Upper lobe of left lung (tissue), 6 donors: ENCODE measurements at regions not wholly inside any gene's neighbourhood (a gene's known extent, or its start where the extent isn't known, plus 50 kb on each side); places are given as distances from the start of the nearest gene placed in this dataset.

Experiments used
- ATAC-seq, 2 donors: fragments of 200-7000 bp; cut with Tn5 transposase; one replicate each; pipeline ENCODE4 v1.9.1; 2022; ENCODE audit warnings: mild to moderate bottlenecking in 2 of 2, moderate library complexity in 2 of 2; ENCODE audit not compliant: low FRiP score in 2 of 2
- DNase-seq, 2 donors: peaks; one replicate each; pipeline ENCODE4 v3.0.0-alpha.2; 2019 to 2020
- H3K27ac ChIP-seq, 4 donors: fragments of 200-600 bp; sonication (generic); one replicate each; pipeline ENCODE4 v1.5.1; 2016 to 2019
- H3K27me3 ChIP-seq, 4 donors: fragments of 200-600 bp; sonication (generic); one replicate each; pipeline ENCODE4 v1.5.1; 2017 to 2019
- H3K36me3 ChIP-seq, 4 donors: fragments of 200-600 bp; sonication (generic); one replicate each; pipeline ENCODE4 v1.5.1; 2016 to 2019
- H3K4me1 ChIP-seq, 4 donors: fragments of 200-600 bp; sonication (generic); one replicate each; pipeline ENCODE4 v1.5.1; 2018 to 2019
- H3K4me3 ChIP-seq, 4 donors: fragments of 200-600 bp; sonication (generic); one replicate each; pipeline ENCODE4 v1.5.1; 2017 to 2019; ENCODE audit warnings: mild to moderate bottlenecking in 2 of 4, moderate library complexity in 1 of 4
- H3K9me3 ChIP-seq, 4 donors: fragments of 200-600 bp; sonication (generic); one replicate each; pipeline ENCODE4 v1.5.1; 2018 to 2019
- CTCF ChIP-seq, 6 experiments: fragments of 450-650 bp in 4 of 6; fragments of 200-600 bp in 2 of 6; sonication (generic) in 2 of 6; IDR thresholded peaks; one replicate each; pipeline ENCODE4 v1.5.1; 2016 to 2019; ENCODE audit warnings: antibody characterized with exemption in 6 of 6
- EP300 ChIP-seq, 4 donors: sonication (generic); formaldehyde crosslinking; IDR thresholded peaks; one replicate each; pipeline ENCODE4 v1.5.1; 2017; ENCODE audit warnings: antibody characterized with exemption in 4 of 4, control low read depth in 2 of 4
- POLR2A ChIP-seq, 4 donors: fragments of 450-650 bp; IDR thresholded peaks; one replicate each; pipeline ENCODE4 v1.5.1; 2016 to 2017; ENCODE audit warnings: antibody characterized with exemption in 4 of 4, mild to moderate bottlenecking in 2 of 4
- POLR2AphosphoS5 ChIP-seq, 2 donors: sonication (generic); formaldehyde crosslinking; IDR thresholded peaks; one replicate each; pipeline ENCODE4 v1.5.1; 2017; ENCODE audit warnings: antibody characterized with exemption in 2 of 2
- WGBS, 2 donors: methylation state at CpG; one replicate each; pipeline ENCODE4 v1.1.5; 2017 to 2018; 5-methylcytosine and 5-hydroxymethylcytosine counted together
- donor health status: DM: no; HTN: no; CAD: no; lungs with moderate emphysema.
- donor health status: DM: no; HTN: yes; CAD: no; lungs with severe emphysema.

GRCh38 chr7:25615003-25615402, 386.7 kb upstream of the NPVF start:
- H3K27me3 ChIP-seq: no peaks in the 10 kb centered on the region
- 45% methylated on average over 4 of the region's 4 CpGs for WGBS, 2 donors
- no peak for DNase-seq
- H3K9me3 ChIP-seq: peaks cover 0 to 8% (median 7%) of the 10 kb centered on the region in 4 donors
- peak overlapping the region in 1 of 4 donors; percentile 7 for H3K27ac ChIP-seq
- H3K4me3 ChIP-seq: no peak overlapping the region
- H3K36me3 ChIP-seq: no peaks in the 10 kb centered on the region
- H3K4me1 ChIP-seq: peaks cover 0 to 5% (median under 1%) of the 10 kb centered on the region in 4 donors
- ATAC-seq: peak in 1 of 2 donors; percentile 26
- TF ChIP-seq POLR2AphosphoS5 (IDR thresholded peaks at IDR 0.05) (no peak), CTCF (IDR thresholded peaks at IDR 0.05) (no peak), POLR2A (IDR thresholded peaks at IDR 0.05) (no peak), EP300 (IDR thresholded peaks at IDR 0.05) (no peak)

- Histone ChIP-seq H3K4me3 (no peak overlapping the region), H3K36me3 (no peaks in the 10 kb centered on the region), H3K9me3 (peaks cover 0 to 8% (median 7%) of the 10 kb centered on the region in 4 donors), H3K27ac (peak overlapping the region in 1 of 4 donors; percentile 7), H3K27me3 (no peaks in the 10 kb centered on the region), H3K4me1 (peaks cover 0 to 11% (median 4%) of the 10 kb centered on the region in 4 donors)
- no peak for ATAC-seq
- WGBS, 2 donors: 60 to 71% methylated on average over 5 of the region's 5 CpGs
- DNase-seq: no peak
- no peak for TF ChIP-seq POLR2AphosphoS5 (IDR thresholded peaks at IDR 0.05)
- TF ChIP-seq CTCF (IDR thresholded peaks at IDR 0.05): no peak
- TF ChIP-seq EP300 (IDR thresholded peaks at IDR 0.05): no peak
- TF ChIP-seq POLR2A (IDR thresholded peaks at IDR 0.05): no peak
Observed at GRCh38 chr7:25615593-25615992, 387.3 kb upstream of the NPVF start.

DNA sequence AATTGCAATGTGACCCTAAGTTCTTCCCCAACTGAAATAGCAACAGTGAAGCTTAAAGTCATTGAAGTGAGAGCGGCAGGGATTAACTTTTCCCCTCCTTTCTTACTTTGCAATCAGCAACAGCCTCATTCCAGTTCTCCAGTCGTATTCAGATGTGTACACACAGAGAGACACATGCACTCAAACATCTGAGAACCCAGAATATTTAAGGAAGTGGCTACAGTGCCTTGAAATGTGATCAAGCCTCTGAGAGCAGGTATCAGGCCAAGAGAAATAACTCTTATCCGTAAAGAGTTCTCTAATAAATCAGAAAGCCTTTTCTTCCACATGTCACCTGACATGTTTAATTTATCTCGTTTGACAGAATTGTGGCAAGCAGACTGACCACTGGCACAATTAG, 388.9 kb upstream of the NPVF start:
- no peaks in the 10 kb centered on the region for H3K27me3 ChIP-seq
- ATAC-seq (no peak), DNase-seq (no peak)
- WGBS, 2 donors: 55 to 57% methylated on average over 4 of the region's 4 CpGs
- H3K36me3 ChIP-seq: no peaks in the 10 kb centered on the region
- H3K9me3 ChIP-seq: peaks cover 0 to 4% (median 3%) of the 10 kb centered on the region in 4 donors
- peaks cover 0 to 14% (median 8%) of the 10 kb centered on the region in 4 donors for H3K4me1 ChIP-seq
- no peak for TF ChIP-seq POLR2AphosphoS5 (IDR thresholded peaks at IDR 0.05)
- no peak for TF ChIP-seq CTCF (IDR thresholded peaks at IDR 0.05)
- no peak overlapping the region for H3K4me3 ChIP-seq
- H3K27ac ChIP-seq: no peak overlapping the region

GRCh38 chr7:25617673-25618072, 389.4 kb upstream of the NPVF start:
- Histone ChIP-seq H3K27me3 (no peaks in the 10 kb centered on the region), H3K4me3 (no peak overlapping the region), H3K4me1 (peaks cover 0 to 14% (median 8%) of the 10 kb centered on the region in 4 donors), H3K27ac (no peak overlapping the region), H3K9me3 (no peaks in the 10 kb centered on the region), H3K36me3 (no peaks in the 10 kb centered on the region)
- no peak for DNase-seq
- ATAC-seq: no peak
- WGBS, 2 donors: 94 to 99% methylated on average over 2 of the region's 2 CpGs
- TF ChIP-seq EP300 (IDR thresholded peaks at IDR 0.05) (no peak), POLR2AphosphoS5 (IDR thresholded peaks at IDR 0.05) (no peak), CTCF (IDR thresholded peaks at IDR 0.05) (no peak), POLR2A (IDR thresholded peaks at IDR 0.05) (no peak)

DNA sequence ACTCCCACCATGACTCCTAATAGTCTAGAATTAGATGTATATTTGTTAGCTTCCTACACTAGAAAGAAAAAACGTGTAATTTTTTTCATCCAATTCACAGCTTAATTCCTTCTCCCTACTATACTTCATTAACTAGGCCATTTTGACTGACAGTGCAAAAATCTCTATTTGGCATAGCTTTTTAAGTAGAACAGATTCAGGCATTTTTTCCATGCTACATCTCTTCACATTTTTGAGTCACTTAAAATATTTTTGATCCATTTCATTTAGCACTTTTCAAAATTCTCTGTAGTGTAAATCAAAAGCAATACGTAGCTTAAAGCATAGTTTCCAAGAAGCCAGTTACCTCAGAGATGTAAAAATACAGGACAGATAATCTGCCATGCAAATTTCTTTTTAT, 391.1 kb upstream of the NPVF start:
- Histone ChIP-seq H3K36me3 (no peaks in the 10 kb centered on the region), H3K27ac (peak overlapping the region in 2 of 4 donors; percentile 63 to 79), H3K4me3 (no peak overlapping the region), H3K9me3 (no peaks in the 10 kb centered on the region), H3K4me1 (peaks cover 0 to 14% (median 8%) of the 10 kb centered on the region in 4 donors), H3K27me3 (no peaks in the 10 kb centered on the region)
- ATAC-seq: no peak
- WGBS, 2 donors: 74 to 75% methylated on average over 2 of the region's 2 CpGs
- TF ChIP-seq POLR2A (IDR thresholded peaks at IDR 0.05) (no peak), POLR2AphosphoS5 (IDR thresholded peaks at IDR 0.05) (no peak), EP300 (IDR thresholded peaks at IDR 0.05) (no peak), CTCF (IDR thresholded peaks at IDR 0.05) (no peak)
- DNase-seq: no peak
